GM23338 (cell line): ENCODE measurements at regions not wholly inside any gene's neighbourhood (a gene's known extent, or its start where the extent isn't known, plus 50 kb on each side); places are given as distances from the start of the nearest gene placed in this dataset.
A peak's percentile ranks its signal among the peaks of the same experiment; 100 is the strongest.

Source experiments
- ATAC-seq: fragments of 200-7000 bp; cut with Tn5 transposase; 3 replicates; pipeline ENCODE4 v1.9.1; 2020
- DNase-seq: peaks from one replicate; pipeline ENCODE4 v3.0.0-alpha.2; 2015; ENCODE audit warnings: low spot score
- H2AFZ ChIP-seq: fragments of 200-600 bp; sonication (generic); 2 replicates; pipeline ENCODE4 v1.8.0; 2016; ENCODE audit warnings: antibody characterized with exemption, mild to moderate bottlenecking, moderate library complexity
- H3F3A ChIP-seq: fragments of 200-600 bp; sonication (generic); replicated peaks from 2 replicates; pipeline ENCODE4 v1.8.0; 2017; ENCODE audit warnings: antibody characterized with exemption, mixed run types, low read depth
- H3K27ac ChIP-seq: fragments of 200-600 bp; sonication (generic); 2 replicates; pipeline ENCODE4 v1.6.1; 2016; ENCODE audit warnings: low read depth
- H3K27me3 ChIP-seq: fragments of 200-600 bp; sonication (generic); 2 replicates; pipeline ENCODE4 v1.8.0; 2016; ENCODE audit warnings: mild to moderate bottlenecking, mixed run types, moderate library complexity; ENCODE audit not compliant: insufficient read depth
- H3K36me3 ChIP-seq: fragments of 200-600 bp; sonication (generic); 2 replicates; pipeline ENCODE4 v1.8.0; 2016; ENCODE audit warnings: mild to moderate bottlenecking; ENCODE audit not compliant: insufficient read depth
- H3K4me1 ChIP-seq: fragments of 200-600 bp; sonication (generic); 2 replicates; pipeline ENCODE4 v1.8.0; 2016; ENCODE audit warnings: mild to moderate bottlenecking, moderate library complexity; ENCODE audit not compliant: insufficient read depth
- H3K4me2 ChIP-seq: fragments of 200-600 bp; sonication (generic); 2 replicates; pipeline ENCODE4 v1.7.1; 2017; ENCODE audit warnings: mixed run types
- H3K4me3 ChIP-seq: fragments of 200-600 bp; sonication (generic); 2 replicates; pipeline ENCODE4 v1.6.1; 2016; ENCODE audit warnings: mixed run types
- H3K79me2 ChIP-seq: fragments of 200-600 bp; sonication (generic); replicated peaks from 2 replicates; pipeline ENCODE4 v1.8.0; 2017; ENCODE audit warnings: mild to moderate bottlenecking; ENCODE audit not compliant: insufficient read depth
- H3K9me2 ChIP-seq: fragments of 200-600 bp; sonication (generic); 2 replicates; pipeline ENCODE4 v1.8.0; 2017; ENCODE audit not compliant: insufficient read depth
- H4K20me1 ChIP-seq: fragments of 200-600 bp; sonication (generic); replicated peaks from 2 replicates; pipeline ENCODE4 v1.8.0; 2017; ENCODE audit warnings: mild to moderate bottlenecking; ENCODE audit not compliant: insufficient read depth
- H3K27ac Mint-ChIP-seq: 2 replicates; pipeline ENCODE4 v1.8.0; 2020; ENCODE audit warnings: inconsistent platforms, mild to moderate bottlenecking, moderate library complexity, mixed read lengths
- H3K27me3 Mint-ChIP-seq: 3 replicates; pipeline ENCODE4 v1.8.0; 2022; ENCODE audit warnings: low read depth, mild to moderate bottlenecking, moderate library complexity, mixed read lengths, inconsistent platforms; ENCODE audit not compliant: insufficient read depth, poor library complexity
- H3K36me3 Mint-ChIP-seq: 3 replicates; pipeline ENCODE4 v1.8.0; 2021; ENCODE audit warnings: low read depth, mild to moderate bottlenecking, inconsistent platforms, moderate library complexity, mixed read lengths
- H3K4me1 Mint-ChIP-seq: 3 replicates; pipeline ENCODE4 v1.8.0; 2020; ENCODE audit warnings: mild to moderate bottlenecking, inconsistent platforms, mixed read lengths
- H3K4me3 Mint-ChIP-seq: 3 replicates; pipeline ENCODE4 v1.8.0; 2021; ENCODE audit warnings: moderate library complexity, mild to moderate bottlenecking, inconsistent platforms, mixed read lengths
- H3K9me3 Mint-ChIP-seq: 3 replicates; pipeline ENCODE4 v1.8.0; 2020; ENCODE audit warnings: moderate library complexity, mild to moderate bottlenecking, inconsistent platforms, mixed read lengths
- CREB1 ChIP-seq: fragments of 250-450 bp; sonication (Bioruptor Pico); IDR thresholded peaks from 2 replicates; pipeline ENCODE4 v1.5.0; 2020; ENCODE audit warnings: low read depth, mild to moderate bottlenecking, moderate library complexity
- CTCF ChIP-seq, 2 experiments: fragments of 200-600 bp in 1 of 2; sonication (generic) in 1 of 2; conservative IDR thresholded peaks; 2 replicates each; pipeline versions ENCODE4 v1.5.1 to v1.6.1; 2016 to 2017; ENCODE audit warnings: antibody characterized with exemption in 2 of 2, low read depth in 2 of 2, mild to moderate bottlenecking in 2 of 2, moderate library complexity in 1 of 2
- EZH2 ChIP-seq: fragments of 200-600 bp; sonication (generic); IDR thresholded peaks from one replicate; pipeline ENCODE4 v1.8.0; 2017; ENCODE audit warnings: antibody characterized with exemption, mild to moderate bottlenecking, low read depth; ENCODE audit not compliant: unreplicated experiment
- EZH2phosphoT487 ChIP-seq: fragments of 200-600 bp; sonication (generic); IDR thresholded peaks from one replicate; pipeline ENCODE4 v1.8.1; 2018; ENCODE audit warnings: antibody characterized with exemption; ENCODE audit not compliant: unreplicated experiment
- NANOG ChIP-seq: IDR thresholded peaks from 2 replicates; pipeline ENCODE4 v1.6.1; 2016; ENCODE audit warnings: antibody characterized with exemption, borderline replicate concordance
- REST ChIP-seq: IDR thresholded peaks from one replicate; pipeline ENCODE4 v1.6.1; 2018; ENCODE audit warnings: antibody characterized with exemption; ENCODE audit not compliant: unreplicated experiment
- STAT1 ChIP-seq: IDR thresholded peaks from one replicate; pipeline ENCODE4 v1.6.1; 2016; ENCODE audit warnings: antibody characterized with exemption; ENCODE audit not compliant: unreplicated experiment
- ZNF331 ChIP-seq: fragments of 250-450 bp; sonication (Bioruptor Pico); IDR thresholded peaks from 2 replicates; pipeline ENCODE4 v1.5.0; 2020; ENCODE audit warnings: low read depth, mild to moderate bottlenecking, moderate library complexity

DNA sequence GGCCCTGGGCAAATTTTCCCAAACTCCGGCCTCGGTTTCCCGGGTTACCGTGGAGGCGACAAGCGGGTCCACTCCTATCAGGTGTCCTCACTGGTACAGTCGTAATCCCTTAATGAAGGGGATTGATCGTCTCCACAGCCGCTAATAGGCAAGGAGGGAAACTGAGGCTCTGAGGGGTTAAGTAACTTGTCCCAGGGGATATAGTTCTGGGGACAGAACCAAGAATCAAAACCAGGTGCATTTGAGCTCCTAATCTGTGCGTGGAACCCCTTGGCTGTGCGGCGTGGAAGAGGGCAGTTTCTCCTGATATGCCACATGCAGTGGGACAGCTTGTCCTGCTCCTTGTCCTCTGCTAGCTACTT, 157.2 kb downstream of the CYRIA start (continued):
- no peak for TF ChIP-seq REST
- TF ChIP-seq ZNF331 = no peak

DNA sequence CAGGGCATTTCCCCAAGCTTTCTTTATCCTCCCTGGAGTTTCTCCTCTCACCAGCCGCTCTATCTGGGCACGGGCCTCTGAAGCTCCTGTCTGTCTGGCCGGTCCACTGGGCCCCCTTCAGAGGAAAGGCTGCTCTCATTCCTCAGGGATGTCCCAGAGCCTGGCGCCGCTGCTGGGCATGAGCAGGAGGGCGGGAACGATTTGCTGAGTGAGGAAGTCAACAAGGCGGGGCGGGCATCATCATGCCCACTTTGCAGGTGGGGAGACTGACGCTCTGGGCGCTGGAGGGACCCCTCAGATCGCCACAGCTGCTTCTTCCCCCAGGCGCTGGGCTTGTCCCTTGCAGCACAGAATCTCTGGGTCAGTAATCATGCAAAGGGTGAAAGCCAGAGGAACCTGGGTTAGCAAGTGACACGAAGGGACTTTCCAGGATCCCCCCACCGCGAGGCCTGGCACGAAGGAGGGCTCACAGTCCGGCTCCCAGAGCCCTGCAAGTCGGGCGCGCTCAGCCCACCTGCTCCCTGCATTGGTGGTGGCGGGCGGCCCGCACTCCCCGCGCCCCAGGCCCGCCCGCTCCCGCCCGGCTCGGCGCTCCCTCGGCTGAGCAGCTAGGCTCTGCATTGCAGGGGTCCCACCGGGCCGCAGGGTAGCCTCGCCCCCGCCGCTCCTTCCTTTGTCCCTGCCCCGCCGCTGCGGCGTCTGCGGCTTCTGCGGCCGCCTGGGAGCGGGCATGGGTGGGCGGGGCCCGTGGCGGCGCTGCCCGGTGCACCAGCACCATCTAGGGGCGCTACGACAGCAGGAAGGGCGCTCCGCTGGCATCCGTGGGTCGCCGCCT, 157.8 kb downstream of the CYRIA start:
- Histone ChIP-seq H2AFZ (peak overlapping the region; percentile 98), H3K27ac (no peak overlapping the region), H3K27me3 (peaks cover 10% of the 10 kb centered on the region), H3K4me2 (peak overlapping the region; percentile 88), H3K4me3 (peak overlapping the region; percentile 70), H3K36me3 (no peaks in the 10 kb centered on the region), H3K4me1 (peaks cover 9% of the 10 kb centered on the region), H3F3A (no peaks in the 10 kb centered on the region), H4K20me1 (no peaks in the 10 kb centered on the region), H3K79me2 (no peaks in the 10 kb centered on the region), H3K9me2 (peaks cover 3% of the 10 kb centered on the region; the same call in 1 of the 2 replicates)
- Mint-ChIP-seq H3K36me3 (no peaks in the 10 kb centered on the region), H3K9me3 (no peaks in the 10 kb centered on the region), H3K27me3 (peaks cover 8% of the 10 kb centered on the region), H3K4me3 (peak overlapping the region; percentile 70), H3K4me1 (peaks cover 12% of the 10 kb centered on the region), H3K27ac (no peak overlapping the region)
- TF ChIP-seq CTCF (conservative IDR thresholded peaks at IDR 0.05; ENCODE audit: low read depth in 2 of 2) (peak; percentile 47 to 89), NANOG (no peak), CREB1 (0 out of 2 replicates have a peak, but pooled peaks have one; percentile 25)
- DNase-seq (peak; percentile 83), ATAC-seq (peak; percentile 92)

GRCh38 chr2:16506366-16506765, 159.3 kb downstream of the CYRIA start:
- Histone ChIP-seq H3K27ac (no peak overlapping the region), H2AFZ (no peak overlapping the region), H3F3A (no peaks in the 10 kb centered on the region), H3K36me3 (no peaks in the 10 kb centered on the region), H3K4me1 (peaks cover 9% of the 10 kb centered on the region), H3K27me3 (peaks cover 10% of the 10 kb centered on the region), H4K20me1 (no peaks in the 10 kb centered on the region; the same call in 1 of the 2 replicates), H3K79me2 (no peaks in the 10 kb centered on the region), H3K9me2 (peaks cover 5% of the 10 kb centered on the region; the same call in 1 of the 2 replicates), H3K4me2 (no peak overlapping the region), H3K4me3 (no peak overlapping the region)
- ATAC-seq (no peak), DNase-seq (no peak)
- H3K4me3 Mint-ChIP-seq = no peak overlapping the region
- H3K9me3 Mint-ChIP-seq = no peaks in the 10 kb centered on the region
- no peaks in the 10 kb centered on the region for H3K36me3 Mint-ChIP-seq
- H3K4me1 Mint-ChIP-seq = peaks cover 12% of the 10 kb centered on the region
- peaks cover 8% of the 10 kb centered on the region for H3K27me3 Mint-ChIP-seq
- TF ChIP-seq CREB1 = no peak
- no peak for TF ChIP-seq EZH2
- TF ChIP-seq NANOG = no peak
- no peak for TF ChIP-seq STAT1
- TF ChIP-seq EZH2phosphoT487 = no peak
- no peak overlapping the region for H3K27ac Mint-ChIP-seq
